H4 (cell line): ENCODE measurements at regions not wholly inside any gene's neighbourhood (a gene's known extent, or its start where the extent isn't known, plus 50 kb on each side); places are given as distances from the start of the nearest gene placed in this dataset.
A peak's percentile ranks its signal among the peaks of the same experiment; 100 is the strongest.

Experiments
- DNase-seq: peaks from one replicate; pipeline ENCODE4 v3.0.0-alpha.2; 2015; ENCODE audit warnings: low spot score

GRCh38 chr9:81259896-81260295 lies 429.5 kb downstream of the TLE1 start:
- DNase-seq, result no peak

DNA sequence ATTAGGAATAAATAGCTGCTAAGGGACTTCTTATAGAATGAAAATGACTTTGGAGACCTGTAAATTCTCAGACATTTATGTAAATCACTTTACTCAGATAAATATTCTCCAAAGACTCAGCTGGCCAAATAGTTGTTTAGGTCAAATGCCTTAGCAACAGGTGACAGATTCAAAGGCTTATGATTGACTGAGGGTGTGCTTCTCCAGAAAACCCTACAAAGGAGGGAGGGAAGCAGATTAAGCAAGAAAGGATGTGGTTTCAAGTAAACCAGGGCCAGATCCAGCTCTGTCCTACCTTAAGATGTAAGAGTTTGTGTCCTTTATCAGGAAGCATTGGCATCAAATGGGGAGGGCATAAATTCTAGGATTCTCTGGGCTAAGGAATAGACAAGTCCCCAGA lies 433.0 kb downstream of the TLE1 start:
- DNase-seq, result no peak

DNA sequence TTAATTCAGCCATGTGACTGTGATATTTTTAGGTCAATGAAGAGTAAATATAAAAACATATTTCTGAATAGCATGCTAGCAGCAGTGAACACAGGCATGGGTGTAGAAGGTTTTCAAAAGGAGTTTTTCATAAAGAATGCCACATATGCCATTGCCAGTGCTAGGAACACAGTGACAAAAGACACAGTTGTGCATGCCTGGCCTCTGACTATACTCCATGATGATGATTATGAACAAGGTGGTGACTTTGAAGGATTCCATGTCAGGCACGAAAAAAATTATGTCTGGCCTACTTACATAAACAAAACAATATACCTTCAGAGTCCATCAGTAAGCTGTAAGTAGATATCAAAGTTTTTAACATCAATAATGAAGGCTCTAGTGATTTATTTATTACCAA lies 438.7 kb downstream of the TLE1 start:
- DNase-seq, result no peak

GRCh38 chr9:81250041-81250440 lies 439.3 kb downstream of the TLE1 start:
- no peak for DNase-seq

DNA sequence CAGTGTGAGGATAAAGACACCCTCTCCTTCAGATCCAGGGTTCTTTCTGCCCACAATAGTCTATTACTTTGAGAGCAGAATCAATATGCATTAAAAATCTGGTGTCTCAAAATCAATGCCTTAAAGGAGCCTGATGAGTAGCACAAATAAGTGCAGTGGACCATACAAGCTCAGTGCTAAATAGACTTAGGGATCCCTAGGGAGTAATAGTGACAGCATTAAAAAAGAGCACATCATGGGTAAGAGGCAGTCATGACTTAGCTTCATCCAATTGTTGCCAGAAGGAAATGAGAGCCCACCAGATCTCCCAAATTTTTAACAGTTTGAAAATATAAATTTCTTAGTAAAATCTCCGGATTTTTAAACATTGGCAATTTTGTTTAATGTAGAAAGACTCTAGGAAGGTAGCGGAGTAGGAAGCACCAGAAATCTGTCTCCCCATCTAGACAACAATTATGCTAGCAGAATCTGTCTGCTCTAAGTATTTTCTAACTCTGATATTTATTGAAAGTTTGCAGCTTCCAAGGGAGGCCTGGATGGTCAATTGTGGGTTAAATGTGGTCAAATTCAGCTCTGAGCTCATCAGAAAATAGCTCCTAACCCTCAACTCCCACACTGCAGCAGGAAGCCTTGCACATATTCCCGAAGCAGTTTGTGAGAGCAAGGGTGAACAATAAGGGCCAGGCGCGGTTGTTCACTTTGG lies 443.9 kb downstream of the TLE1 start:
- DNase-seq, result no peak

GRCh38 chr9:81244631-81245030 lies 444.7 kb downstream of the TLE1 start:
- DNase-seq, result no peak

- DNase-seq, result no peak
Observed at GRCh38 chr9:81242866-81243265, 446.5 kb downstream of the TLE1 start.

DNA sequence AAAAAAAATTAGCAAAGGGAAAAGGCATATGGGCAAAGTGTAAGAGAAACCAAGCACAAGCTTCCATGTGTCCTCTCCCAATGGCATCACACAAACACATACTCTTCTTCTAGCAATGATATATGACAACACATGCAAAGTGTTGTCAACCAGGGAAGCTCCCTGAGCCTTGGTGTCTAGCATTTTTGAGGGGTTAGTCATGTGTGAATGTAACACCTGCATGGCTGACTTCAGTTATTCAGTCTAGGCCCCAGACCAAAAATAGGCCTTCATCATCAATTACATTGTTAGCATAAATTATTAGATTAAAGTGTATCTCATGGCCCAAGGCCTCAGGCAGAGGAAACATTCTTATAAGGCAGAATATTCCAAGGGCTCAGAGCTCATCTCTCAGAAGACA lies 450.0 kb downstream of the TLE1 start:
- DNase-seq, result no peak

DNA sequence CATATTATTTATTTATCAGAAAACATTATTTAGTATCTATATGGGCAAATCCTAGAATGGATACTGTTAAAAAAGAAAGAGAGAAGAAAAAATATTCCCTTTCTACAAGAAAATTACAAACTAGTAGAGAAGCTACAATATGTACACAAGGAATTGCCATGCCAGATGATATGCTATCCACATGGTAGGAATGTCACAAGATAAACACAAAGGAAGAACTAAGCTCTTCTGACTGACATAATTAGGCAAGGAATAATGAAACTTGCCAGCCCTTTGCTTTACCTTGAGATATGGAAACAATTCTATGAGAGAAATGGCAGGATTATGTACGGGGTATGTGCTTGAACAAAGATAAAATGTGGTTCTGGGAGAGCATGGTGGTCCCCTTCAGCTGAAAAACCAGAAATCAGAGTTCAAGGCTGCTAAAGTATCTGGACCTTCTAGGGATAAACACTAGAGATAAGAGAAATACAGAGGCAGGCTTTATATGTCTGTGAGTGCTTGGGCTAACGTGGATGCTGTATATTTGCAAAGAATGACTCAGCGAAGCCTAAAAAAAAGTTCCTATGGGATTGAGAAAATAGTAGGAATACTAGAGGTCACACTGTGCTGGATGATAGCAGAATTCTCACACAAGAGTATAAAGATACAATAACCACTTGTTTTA lies 451.6 kb downstream of the TLE1 start:
- DNase-seq, result peak; percentile 15

GRCh38 chr9:81234924-81235610 lies 454.3 kb downstream of the TLE1 start:
- no peak for DNase-seq

DNA sequence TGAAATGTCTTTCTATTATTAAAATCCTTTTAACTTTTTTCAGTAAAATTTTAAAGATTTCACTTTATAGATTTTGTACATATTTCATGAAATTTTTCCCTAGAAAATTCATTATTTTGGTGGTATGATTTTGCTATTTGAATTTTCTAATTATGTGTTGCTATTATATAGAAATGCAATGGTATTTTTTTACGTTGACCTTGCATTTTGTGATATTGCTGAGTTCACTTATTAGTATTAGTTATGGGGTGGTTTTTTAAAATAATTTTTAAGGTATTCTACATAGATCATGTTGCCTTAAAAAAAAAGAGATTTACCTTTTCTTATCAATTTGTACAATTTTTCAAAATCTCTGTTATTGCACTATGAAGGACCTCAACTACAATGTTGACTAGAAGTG lies 458.3 kb downstream of the TLE1 start:
- DNase-seq, result no peak

DNA sequence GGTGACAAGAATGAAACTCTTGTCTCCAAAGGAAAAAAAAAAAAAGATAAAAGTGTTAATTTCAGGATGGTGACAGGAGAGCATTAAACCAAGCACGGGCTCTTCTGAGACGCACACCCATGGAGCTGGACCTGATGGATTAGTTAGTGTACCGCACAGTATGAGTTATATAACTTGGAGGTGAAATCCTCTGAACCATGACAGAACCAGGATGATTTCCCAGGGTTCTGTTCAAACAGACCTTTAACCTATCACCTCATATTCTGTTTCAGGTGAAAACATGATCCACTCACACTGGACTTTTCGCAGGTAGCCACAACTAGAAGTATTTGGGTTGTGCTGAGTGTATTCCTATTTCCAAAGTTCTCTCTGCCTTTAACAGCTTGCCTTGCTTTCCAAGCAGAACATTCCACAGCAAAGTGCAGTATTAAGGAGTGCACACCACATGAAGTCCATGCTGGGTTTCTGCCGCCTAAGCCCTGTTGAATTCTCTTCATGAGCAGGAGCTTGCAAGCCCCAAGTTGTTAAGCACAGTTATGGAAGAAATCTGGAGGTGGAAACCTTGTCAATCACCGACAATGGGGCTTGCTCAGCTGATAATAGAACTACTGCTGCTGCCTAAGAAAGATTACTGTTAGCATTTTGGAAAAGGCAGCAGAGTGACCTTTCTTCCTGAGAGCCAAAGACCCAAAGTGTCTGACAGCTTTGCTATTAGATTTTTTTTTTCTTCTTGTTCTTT lies 461.7 kb downstream of the TLE1 start:
- DNase-seq, result no peak

DNA sequence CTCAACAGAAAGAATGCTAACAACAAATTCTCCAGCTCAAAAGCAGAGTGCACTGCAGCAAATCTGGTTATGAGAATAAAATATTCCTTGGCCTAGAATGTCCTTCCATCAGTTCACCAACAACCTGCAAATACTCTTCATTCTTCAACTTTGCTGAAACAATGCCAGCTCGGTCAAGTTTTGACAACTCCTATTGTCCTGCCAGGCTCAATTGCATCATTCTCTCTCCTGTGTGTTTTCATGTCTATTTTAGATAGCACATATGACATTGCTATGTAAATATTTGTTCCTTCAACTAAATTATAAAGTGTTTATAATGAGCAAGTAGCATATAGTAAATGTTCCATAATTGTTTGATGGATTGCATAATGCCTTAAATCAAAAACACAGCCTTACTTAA lies 463.8 kb downstream of the TLE1 start:
- DNase-seq, result no peak

- DNase-seq, result no peak
Observed at GRCh38 chr9:81224166-81225081, 464.9 kb downstream of the TLE1 start.

- no peak for DNase-seq
Observed at GRCh38 chr9:81214975-81215374, 474.4 kb downstream of the TLE1 start.

- DNase-seq, result no peak
Observed at GRCh38 chr9:81213456-81213855, 475.9 kb downstream of the TLE1 start.

- DNase-seq, result no peak
Observed at GRCh38 chr9:81211741-81212140, 477.6 kb downstream of the TLE1 start.

- DNase-seq, result no peak
Observed at GRCh38 chr9:81207651-81208050, 481.7 kb downstream of the TLE1 start.

- no peak for DNase-seq
Observed at GRCh38 chr9:81202292-81202691, 487.1 kb downstream of the TLE1 start.

DNA sequence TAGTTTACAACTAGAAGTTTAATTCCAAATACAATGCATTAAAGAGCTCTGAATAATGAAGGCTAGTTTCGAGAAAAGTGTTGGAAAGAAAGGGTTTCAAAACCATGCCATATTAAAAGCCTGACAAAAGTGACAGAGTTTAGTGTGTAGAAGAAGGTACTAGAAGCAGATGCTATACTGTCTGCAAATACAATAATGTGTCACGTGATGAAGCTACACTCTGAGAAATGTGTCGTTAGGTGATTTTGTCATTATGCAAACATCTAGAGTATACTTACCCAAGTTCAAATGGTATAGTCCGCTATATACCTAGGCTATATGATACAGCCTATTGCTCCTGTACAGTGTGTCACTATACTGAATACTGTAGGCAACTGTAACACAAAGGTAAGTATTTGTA lies 494.1 kb downstream of the TLE1 start:
- DNase-seq, result no peak
